ENCODE measurements at regions not wholly inside any gene's neighbourhood (a gene's known extent, or its start where the extent isn't known, plus 50 kb on each side); places are given as distances from the start of the nearest gene placed in this dataset.

DNA sequence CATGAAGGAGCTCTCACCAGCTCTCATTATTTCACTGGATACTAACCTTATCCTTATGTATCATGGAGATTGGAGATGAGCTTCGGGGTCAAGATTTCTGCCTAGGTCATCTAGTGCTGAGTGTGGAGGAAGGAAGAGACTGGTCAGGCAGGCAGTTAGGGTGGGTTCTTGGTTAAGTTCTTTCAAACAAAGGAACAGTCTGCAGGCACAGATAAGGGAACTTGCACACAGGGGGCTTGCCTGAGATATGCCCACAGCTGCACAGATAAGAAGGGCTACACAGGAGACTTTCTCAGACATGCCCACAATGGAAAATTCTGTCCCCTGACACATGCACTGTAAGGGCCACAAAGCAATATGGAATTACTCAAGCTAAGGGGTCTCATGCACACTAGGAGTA is 904.1 kb downstream of the NLGN4X start:
- H3K36me3 ChIP-seq (ENCODE audit: low read depth, low read length) = no peaks in the 10 kb centered on the region
- ATAC-seq (no peak), DNase-seq (no peak)
- H3K4me3 ChIP-seq (ENCODE audit: low read length) = no peak overlapping the region
- TF ChIP-seq EZH2 (IDR thresholded peaks at IDR 0.05; ENCODE audit: low read length, unreplicated experiment) (no peak), EZH2phosphoT487 (IDR thresholded peaks at IDR 0.05; ENCODE audit: borderline replicate concordance, low read length) (no peak)
- TF ChIP-seq, protein P1, sequence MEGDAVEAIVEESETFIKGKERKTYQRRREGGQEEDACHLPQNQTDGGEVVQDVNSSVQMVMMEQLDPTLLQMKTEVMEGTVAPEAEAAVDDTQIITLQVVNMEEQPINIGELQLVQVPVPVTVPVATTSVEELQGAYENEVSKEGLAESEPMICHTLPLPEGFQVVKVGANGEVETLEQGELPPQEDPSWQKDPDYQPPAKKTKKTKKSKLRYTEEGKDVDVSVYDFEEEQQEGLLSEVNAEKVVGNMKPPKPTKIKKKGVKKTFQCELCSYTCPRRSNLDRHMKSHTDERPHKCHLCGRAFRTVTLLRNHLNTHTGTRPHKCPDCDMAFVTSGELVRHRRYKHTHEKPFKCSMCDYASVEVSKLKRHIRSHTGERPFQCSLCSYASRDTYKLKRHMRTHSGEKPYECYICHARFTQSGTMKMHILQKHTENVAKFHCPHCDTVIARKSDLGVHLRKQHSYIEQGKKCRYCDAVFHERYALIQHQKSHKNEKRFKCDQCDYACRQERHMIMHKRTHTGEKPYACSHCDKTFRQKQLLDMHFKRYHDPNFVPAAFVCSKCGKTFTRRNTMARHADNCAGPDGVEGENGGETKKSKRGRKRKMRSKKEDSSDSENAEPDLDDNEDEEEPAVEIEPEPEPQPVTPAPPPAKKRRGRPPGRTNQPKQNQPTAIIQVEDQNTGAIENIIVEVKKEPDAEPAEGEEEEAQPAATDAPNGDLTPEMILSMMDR (conservative IDR thresholded peaks at IDR 0.05; ENCODE audit: low read depth, low read length) = no peak
- H3K27ac ChIP-seq (ENCODE audit: low read length) = no peak overlapping the region
- H3K9me3 ChIP-seq (ENCODE audit: low read length) = no peaks in the 10 kb centered on the region
- CTCF ChIA-PET = no interaction called here
- H2AFZ ChIP-seq (ENCODE audit: low read length) = no peak overlapping the region
- POLR2A ChIA-PET (ENCODE audit: unreplicated experiment) = no interaction called here
- H3K79me2 ChIP-seq (ENCODE audit: low read length) = no peaks in the 10 kb centered on the region
- H3K9me2 ChIP-seq (replicated peaks; ENCODE audit: low read length) = no peaks in the 10 kb centered on the region
- no peak overlapping the region for H3K9ac ChIP-seq (ENCODE audit: low read length)
- intact Hi-C loops (cut with micrococcal nuclease) = no loop called here
- no peaks in the 10 kb centered on the region for H4K20me1 ChIP-seq (ENCODE audit: low read length)
- no peak overlapping the region for H3K4me2 ChIP-seq (ENCODE audit: low read length)
- no peaks in the 10 kb centered on the region for H3F3A ChIP-seq (ENCODE audit: low read length, unreplicated experiment)
- BruUV-seq (replicated peaks) = no TSS peak
- no peaks in the 10 kb centered on the region for H3K4me1 ChIP-seq (ENCODE audit: insufficient read depth, low read length)
- no peaks in the 10 kb centered on the region; the same call in 1 of the 2 replicates for H3K27me3 ChIP-seq (ENCODE audit: low read length)

DNA sequence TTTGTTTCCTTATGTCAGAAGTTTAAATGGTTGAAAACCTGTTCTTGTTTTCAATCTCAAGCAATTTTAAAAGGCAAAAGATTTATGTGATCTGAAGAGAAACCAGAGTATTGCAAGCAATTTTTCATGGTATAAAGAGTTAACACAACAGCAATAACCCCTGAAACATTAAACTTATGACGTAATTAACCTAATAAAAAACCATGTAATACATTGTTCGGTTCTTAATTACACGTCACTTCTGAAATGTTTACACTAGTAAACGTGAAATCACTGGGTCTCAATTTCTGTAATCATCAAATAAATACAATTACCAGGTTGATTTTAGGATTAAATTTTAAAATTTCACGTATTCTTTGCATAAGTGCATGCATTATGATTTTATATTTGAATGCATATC is 914.5 kb downstream of the NLGN4X start:
- Histone ChIP-seq H2AFZ (ENCODE audit: low read length) (no peak overlapping the region), H3K36me3 (ENCODE audit: low read depth, low read length) (no peaks in the 10 kb centered on the region), H3K4me1 (ENCODE audit: insufficient read depth, low read length) (no peaks in the 10 kb centered on the region), H3K4me2 (ENCODE audit: low read length) (no peak overlapping the region), H3K9me3 (ENCODE audit: low read length) (no peaks in the 10 kb centered on the region), H3F3A (ENCODE audit: low read length, unreplicated experiment) (no peaks in the 10 kb centered on the region), H3K4me3 (ENCODE audit: low read length) (no peak overlapping the region), H3K79me2 (ENCODE audit: low read length) (no peaks in the 10 kb centered on the region), H4K20me1 (ENCODE audit: low read length) (no peaks in the 10 kb centered on the region), H3K27ac (ENCODE audit: low read length) (no peak overlapping the region), H3K27me3 (ENCODE audit: low read length) (no peaks in the 10 kb centered on the region), H3K9me2 (replicated peaks; ENCODE audit: low read length) (no peaks in the 10 kb centered on the region), H3K9ac (ENCODE audit: low read length) (no peak overlapping the region)
- intact Hi-C loops (cut with micrococcal nuclease) = no loop called here
- DNase-seq = no peak
- TF ChIP-seq EZH2phosphoT487 (IDR thresholded peaks at IDR 0.05; ENCODE audit: borderline replicate concordance, low read length) (no peak), EZH2 (IDR thresholded peaks at IDR 0.05; ENCODE audit: low read length, unreplicated experiment) (no peak)
- TF ChIP-seq, protein P1 (conservative IDR thresholded peaks at IDR 0.05; ENCODE audit: low read depth, low read length) = no peak
- ChIA-PET CTCF (no interaction called here), POLR2A (ENCODE audit: unreplicated experiment) (no interaction called here)
- no TSS peak for BruUV-seq (replicated peaks)
- ATAC-seq = no peak

DNA sequence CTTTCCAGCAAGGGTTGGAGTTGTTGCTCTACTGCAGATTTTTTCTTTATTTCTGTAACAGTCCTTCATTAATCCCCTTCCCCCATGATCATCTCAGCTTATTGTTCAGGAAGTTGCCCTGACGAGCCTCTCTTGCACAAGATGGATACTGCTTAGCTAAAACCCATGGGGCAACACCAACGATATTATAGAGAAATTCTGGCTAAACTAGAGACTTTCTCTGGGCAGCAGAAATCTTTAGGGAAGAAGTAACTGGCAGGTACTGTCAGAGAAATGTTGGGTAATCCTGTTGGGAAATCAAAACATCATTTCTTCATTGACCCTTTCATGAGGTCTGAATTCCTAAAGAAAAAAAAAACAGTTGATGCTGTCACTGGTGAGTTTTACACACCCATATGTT is 921.3 kb downstream of the NLGN4X start:
- H3K4me2 ChIP-seq (ENCODE audit: low read length) = no peak overlapping the region
- no peaks in the 10 kb centered on the region for H3F3A ChIP-seq (ENCODE audit: low read length, unreplicated experiment)
- DNase-seq (no peak), ATAC-seq (no peak)
- no peak overlapping the region for H3K4me3 ChIP-seq (ENCODE audit: low read length)
- TF ChIP-seq, protein P1 (conservative IDR thresholded peaks at IDR 0.05; ENCODE audit: low read depth, low read length) = no peak
- no peak for TF ChIP-seq EZH2 (IDR thresholded peaks at IDR 0.05; ENCODE audit: low read length, unreplicated experiment)
- TF ChIP-seq EZH2phosphoT487 (IDR thresholded peaks at IDR 0.05; ENCODE audit: borderline replicate concordance, low read length) = no peak
- no peaks in the 10 kb centered on the region for H3K4me1 ChIP-seq (ENCODE audit: insufficient read depth, low read length)
- intact Hi-C loops (cut with micrococcal nuclease) = no loop called here
- no peaks in the 10 kb centered on the region for H3K79me2 ChIP-seq (ENCODE audit: low read length)
- H3K27me3 ChIP-seq (ENCODE audit: low read length) = no peaks in the 10 kb centered on the region
- no peak overlapping the region for H2AFZ ChIP-seq (ENCODE audit: low read length)
- H3K36me3 ChIP-seq (ENCODE audit: low read depth, low read length) = no peaks in the 10 kb centered on the region
- no peaks in the 10 kb centered on the region for H3K9me3 ChIP-seq (ENCODE audit: low read length)
- no peak overlapping the region for H3K9ac ChIP-seq (ENCODE audit: low read length)
- no peaks in the 10 kb centered on the region for H3K9me2 ChIP-seq (replicated peaks; ENCODE audit: low read length)
- POLR2A ChIA-PET (ENCODE audit: unreplicated experiment) = no interaction called here
- BruUV-seq (replicated peaks) = no TSS peak
- no peak overlapping the region for H3K27ac ChIP-seq (ENCODE audit: low read length)
- CTCF ChIA-PET = no interaction called here
- no peaks in the 10 kb centered on the region for H4K20me1 ChIP-seq (ENCODE audit: low read length)
